GM23248 (cell line): ENCODE measurements at regions not wholly inside any gene's neighbourhood (a gene's known extent, or its start where the extent isn't known, plus 50 kb on each side); places are given as distances from the start of the nearest gene placed in this dataset.

ENCODE experiments used
- EZH2 ChIP-seq: fragments of 200-600 bp; sonication (generic); IDR thresholded peaks from 2 replicates; pipeline ENCODE4 v1.6.1; 2018; ENCODE audit warnings: antibody characterized with exemption, mild to moderate bottlenecking; ENCODE audit not compliant: insufficient read depth, poor library complexity, severe bottlenecking
- EZH2phosphoT487 ChIP-seq: fragments of 200-600 bp; sonication (generic); IDR thresholded peaks from 2 replicates; pipeline ENCODE4 v1.6.1; 2018; ENCODE audit warnings: antibody characterized with exemption, moderate library complexity, mild to moderate bottlenecking, low read depth; ENCODE audit not compliant: insufficient read depth

DNA sequence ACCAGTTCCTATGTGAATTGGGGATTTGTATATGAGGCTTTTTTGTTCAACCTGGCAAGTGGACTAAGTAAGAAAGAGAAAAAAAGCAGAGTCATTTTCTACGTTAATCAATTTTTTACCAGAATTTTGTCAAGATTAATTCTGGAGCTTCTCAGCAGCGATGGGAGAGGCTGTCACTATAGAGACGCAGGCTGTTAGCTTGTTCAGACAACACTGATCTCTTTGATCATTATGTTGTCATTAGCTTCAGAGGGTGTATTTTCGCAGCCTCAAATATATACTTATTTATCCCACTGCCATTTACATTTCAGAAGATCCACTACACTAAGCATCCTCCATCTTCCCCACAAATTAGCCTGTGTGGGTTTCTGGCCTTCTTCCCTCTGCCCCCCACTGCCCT, 196.7 kb upstream of the PFKP start:
- no peak for TF ChIP-seq EZH2phosphoT487
- TF ChIP-seq EZH2 = no peak
